ENCODE measurements at regions not wholly inside any gene's neighbourhood (a gene's known extent, or its start where the extent isn't known, plus 50 kb on each side); places are given as distances from the start of the nearest gene placed in this dataset.

DNA sequence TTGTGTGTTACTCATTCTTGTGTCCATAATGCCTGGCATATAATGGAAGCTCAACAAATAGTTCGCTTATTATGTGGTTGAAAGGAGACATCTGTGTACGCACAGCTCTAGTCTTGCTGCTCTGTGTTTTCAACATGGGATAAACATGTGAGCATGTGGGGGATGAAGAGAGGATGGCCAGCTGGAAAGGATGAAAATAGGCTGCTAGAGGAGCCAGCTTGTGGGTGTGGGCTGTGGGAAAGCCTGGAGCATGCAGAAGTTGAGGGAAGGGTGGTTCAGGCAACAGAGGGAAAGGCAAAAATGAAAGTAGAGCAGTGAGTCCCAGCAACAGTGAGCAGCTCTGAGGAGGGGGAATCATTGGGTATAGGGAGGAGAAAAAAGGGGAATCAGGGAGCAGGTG is 324.6 kb upstream of the CDH11 start:
- Histone ChIP-seq H3K27me3 (ENCODE audit: control insufficient read depth, insufficient read depth, low read length) (no peaks in the 10 kb centered on the region), H3K4me3 (ENCODE audit: low read depth, low read length) (no peak overlapping the region), H3K36me3 (ENCODE audit: control insufficient read depth, insufficient read depth, low read length) (no peaks in the 10 kb centered on the region)
- TF ChIP-seq, protein P1, sequence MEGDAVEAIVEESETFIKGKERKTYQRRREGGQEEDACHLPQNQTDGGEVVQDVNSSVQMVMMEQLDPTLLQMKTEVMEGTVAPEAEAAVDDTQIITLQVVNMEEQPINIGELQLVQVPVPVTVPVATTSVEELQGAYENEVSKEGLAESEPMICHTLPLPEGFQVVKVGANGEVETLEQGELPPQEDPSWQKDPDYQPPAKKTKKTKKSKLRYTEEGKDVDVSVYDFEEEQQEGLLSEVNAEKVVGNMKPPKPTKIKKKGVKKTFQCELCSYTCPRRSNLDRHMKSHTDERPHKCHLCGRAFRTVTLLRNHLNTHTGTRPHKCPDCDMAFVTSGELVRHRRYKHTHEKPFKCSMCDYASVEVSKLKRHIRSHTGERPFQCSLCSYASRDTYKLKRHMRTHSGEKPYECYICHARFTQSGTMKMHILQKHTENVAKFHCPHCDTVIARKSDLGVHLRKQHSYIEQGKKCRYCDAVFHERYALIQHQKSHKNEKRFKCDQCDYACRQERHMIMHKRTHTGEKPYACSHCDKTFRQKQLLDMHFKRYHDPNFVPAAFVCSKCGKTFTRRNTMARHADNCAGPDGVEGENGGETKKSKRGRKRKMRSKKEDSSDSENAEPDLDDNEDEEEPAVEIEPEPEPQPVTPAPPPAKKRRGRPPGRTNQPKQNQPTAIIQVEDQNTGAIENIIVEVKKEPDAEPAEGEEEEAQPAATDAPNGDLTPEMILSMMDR (IDR thresholded peaks at IDR 0.05; ENCODE audit: insufficient read depth, low read depth, low read length) = no peak
- CTCF ChIA-PET = interaction anchor here (1.2 kb wide), 1 partner anchor 8 kb away, joined by 4 read pairs; no protein-coding TSS in a partner anchor
- DNase-seq (ENCODE audit: low read depth) = no peak
- POLR2A ChIA-PET = no interaction called here

DNA sequence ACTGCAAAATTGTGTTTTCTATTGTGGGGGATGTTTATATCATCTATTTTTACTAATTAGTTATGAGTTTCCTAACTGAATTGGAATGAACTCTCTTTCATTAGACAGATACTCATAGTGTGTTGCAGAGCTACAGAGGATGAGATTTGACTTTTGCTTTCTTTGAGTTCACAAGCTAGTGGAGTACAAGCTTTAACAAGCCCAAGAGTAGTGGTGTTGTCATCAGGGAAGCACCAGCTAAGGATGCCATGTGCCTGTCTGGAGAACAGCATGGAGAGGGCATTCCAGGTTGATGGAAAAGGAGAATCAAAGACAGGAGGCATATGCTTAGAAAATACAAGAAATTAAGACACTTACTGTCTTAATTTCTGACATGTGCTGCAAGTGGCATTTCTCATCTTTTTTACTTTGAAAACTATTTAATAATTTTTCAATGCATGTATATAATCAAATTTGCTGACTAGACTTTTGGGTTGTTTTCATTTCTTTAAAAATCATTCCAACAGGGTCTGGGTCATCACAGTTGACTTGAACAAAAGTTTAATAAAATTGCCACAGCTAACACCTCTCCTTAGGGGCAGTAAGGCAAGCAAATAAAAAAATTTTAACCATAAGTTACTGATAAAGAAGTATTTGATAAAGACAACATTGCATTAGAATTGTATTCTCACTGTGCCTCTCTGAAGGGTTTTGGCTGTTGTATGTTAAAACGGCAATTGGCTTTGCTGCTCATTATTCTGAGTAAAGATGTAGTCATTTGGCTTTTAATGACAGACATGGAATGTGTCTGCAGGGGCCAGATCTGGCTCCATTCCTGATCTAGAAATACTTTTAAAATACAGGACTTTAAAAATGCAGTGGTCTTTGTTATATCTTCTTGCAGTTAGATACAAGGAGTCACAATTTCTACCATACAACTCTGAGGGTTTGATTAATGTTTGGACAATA is 323.7 kb upstream of the CDH11 start:
- H3K4me3 ChIP-seq (ENCODE audit: low read depth, low read length) = no peak overlapping the region
- TF ChIP-seq, protein P1 (IDR thresholded peaks at IDR 0.05; ENCODE audit: insufficient read depth, low read depth, low read length) = no peak
- H3K36me3 ChIP-seq (ENCODE audit: control insufficient read depth, insufficient read depth, low read length) = no peaks in the 10 kb centered on the region
- POLR2A ChIA-PET = no interaction called here
- H3K27me3 ChIP-seq (ENCODE audit: control insufficient read depth, insufficient read depth, low read length) = no peaks in the 10 kb centered on the region
- DNase-seq (ENCODE audit: low read depth) = no peak
- CTCF ChIA-PET = interaction anchor here (0.6 to 1.2 kb wide), 2 partner anchors 9 to 1241 kb away, joined by 3 to 4 read pairs; no protein-coding TSS in a partner anchor

DNA sequence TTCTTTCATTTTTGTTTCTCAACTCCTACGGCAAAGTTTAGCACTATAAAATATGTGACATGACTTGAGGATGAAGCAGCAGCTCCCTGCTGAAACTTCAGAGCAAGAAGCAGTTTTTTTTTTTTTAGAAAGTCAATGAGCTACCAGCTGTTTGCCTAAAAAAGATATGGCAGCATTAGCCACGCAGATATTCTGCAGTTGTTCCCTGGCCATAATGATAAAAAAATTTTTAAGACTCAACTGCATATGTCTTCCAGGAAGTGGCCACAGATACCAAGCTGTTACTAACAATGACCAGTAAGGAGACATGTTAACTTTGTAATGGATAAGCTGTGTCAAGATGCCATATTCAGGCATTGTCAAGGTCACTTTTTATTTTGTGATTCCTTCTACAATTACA is 319.6 kb upstream of the CDH11 start:
- CTCF ChIA-PET = interaction anchor here (0.8 kb wide), 1 partner anchor 8 kb away, joined by 3 read pairs; no protein-coding TSS in a partner anchor
- H3K36me3 ChIP-seq (ENCODE audit: control insufficient read depth, insufficient read depth, low read length) = no peaks in the 10 kb centered on the region
- TF ChIP-seq, protein P1 (IDR thresholded peaks at IDR 0.05; ENCODE audit: insufficient read depth, low read depth, low read length) = no peak
- no peaks in the 10 kb centered on the region for H3K27me3 ChIP-seq (ENCODE audit: control insufficient read depth, insufficient read depth, low read length)
- POLR2A ChIA-PET = no interaction called here
- no peak for DNase-seq (ENCODE audit: low read depth)
- H3K4me3 ChIP-seq (ENCODE audit: low read depth, low read length) = no peak overlapping the region

DNA sequence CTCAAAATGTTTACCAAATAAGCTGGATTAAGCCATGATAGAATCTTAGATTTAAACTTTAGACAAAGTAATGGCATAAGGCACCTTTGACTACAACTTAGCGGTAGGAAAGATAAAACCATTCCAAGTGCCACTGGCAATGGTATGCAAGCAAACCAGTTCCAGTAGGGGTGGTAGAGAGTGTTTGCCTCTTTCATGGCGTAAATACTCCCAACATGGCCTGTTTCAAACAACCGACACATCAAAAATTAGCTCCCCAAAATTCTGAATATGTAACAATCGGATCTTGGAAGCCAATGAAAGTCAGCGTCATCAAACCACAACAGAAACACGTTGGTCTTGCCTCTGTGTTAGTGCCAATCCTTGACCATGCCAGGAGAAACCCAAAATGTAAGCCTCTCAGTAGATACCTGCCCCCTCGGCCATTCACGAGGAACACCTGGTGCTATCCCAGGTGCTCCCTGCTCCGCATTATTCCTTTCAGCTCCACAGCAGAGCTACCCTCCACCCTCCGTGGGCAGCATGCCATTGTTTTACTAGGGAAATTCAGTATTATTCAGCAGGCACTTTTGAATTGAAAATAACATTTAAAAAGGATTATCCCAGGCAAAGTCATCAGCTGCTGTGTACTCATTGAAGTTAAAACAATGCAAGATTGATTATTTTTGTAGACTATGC is 307.8 kb upstream of the CDH11 start:
- ChIA-PET CTCF (interaction anchor here (1.4 kb wide), 1 partner anchor 10 kb away, joined by 4 read pairs; no protein-coding TSS in a partner anchor), POLR2A (no interaction called here)

More for the DNA sequence above, 307.8 kb upstream of the CDH11 start:
- TF ChIP-seq, protein P1 (IDR thresholded peaks at IDR 0.05; ENCODE audit: insufficient read depth, low read depth, low read length) = no peak
- no peaks in the 10 kb centered on the region for H3K36me3 ChIP-seq (ENCODE audit: control insufficient read depth, insufficient read depth, low read length)
- H3K27me3 ChIP-seq (ENCODE audit: control insufficient read depth, insufficient read depth, low read length) = 0 out of 2 replicates have a peak, but pooled peaks cover 1% of the 10 kb centered on the region
- no peak for DNase-seq (ENCODE audit: low read depth)
- no peak overlapping the region for H3K4me3 ChIP-seq (ENCODE audit: low read depth, low read length)
